Upper lobe of left lung (tissue), 4 donors: ENCODE measurements at regions not wholly inside any gene's neighbourhood (a gene's known extent, or its start where the extent isn't known, plus 50 kb on each side); places are given as distances from the start of the nearest gene placed in this dataset.
"Not testable (repeated sequence)": the region's sequence is repeated elsewhere in the genome, so short reads cannot be mapped to it uniquely, and the experiment has no call there.

Experiments
- CTCF ChIP-seq, 6 experiments: fragments of 450-650 bp in 4 of 6; fragments of 200-600 bp in 2 of 6; sonication (generic) in 2 of 6; IDR thresholded peaks; one replicate each; pipeline ENCODE4 v1.5.1; 2016 to 2019; ENCODE audit warnings: antibody characterized with exemption in 6 of 6
- EP300 ChIP-seq, 4 donors: sonication (generic); formaldehyde crosslinking; IDR thresholded peaks; one replicate each; pipeline ENCODE4 v1.5.1; 2017; ENCODE audit warnings: antibody characterized with exemption in 4 of 4, control low read depth in 2 of 4
- POLR2A ChIP-seq, 4 donors: fragments of 450-650 bp; IDR thresholded peaks; one replicate each; pipeline ENCODE4 v1.5.1; 2016 to 2017; ENCODE audit warnings: antibody characterized with exemption in 4 of 4, mild to moderate bottlenecking in 2 of 4
- POLR2AphosphoS5 ChIP-seq, 2 donors: sonication (generic); formaldehyde crosslinking; IDR thresholded peaks; one replicate each; pipeline ENCODE4 v1.5.1; 2017; ENCODE audit warnings: antibody characterized with exemption in 2 of 2

GRCh38 chr3:75397486-75397885, 266.6 kb upstream of the FRG2C start:
- TF ChIP-seq CTCF, POLR2A, POLR2AphosphoS5, EP300 (IDR thresholded peaks at IDR 0.05): not testable (repeated sequence)
